ENCODE measurements at regions not wholly inside any gene's neighbourhood (a gene's known extent, or its start where the extent isn't known, plus 50 kb on each side); places are given as distances from the start of the nearest gene placed in this dataset.

- H3K27me3 Mint-ChIP-seq = peaks cover 11% of the 10 kb centered on the region
- H3K9me3 ChIP-seq (ENCODE audit: control extremely low read depth in 1 of 3, control insufficient read depth in 2 of 3, insufficient read depth in 1 of 3, low read length in 2 of 3) = no peaks in the 10 kb centered on the region
- ATAC-seq (ENCODE audit: low read depth) (no peak), DNase-seq (no peak)
- no peak overlapping the region for H2AFZ ChIP-seq (ENCODE audit: insufficient read depth, low read depth, low read length, poor library complexity, severe bottlenecking)
- H3K36me3 ChIP-seq (replicated peaks in 1 of 2; ENCODE audit: control extremely low read depth in 1 of 2, control insufficient read depth in 1 of 2, extremely low read depth in 1 of 2, insufficient read depth in 2 of 2, low read length in 1 of 2) = no peaks in the 10 kb centered on the region
- TF ChIP-seq CTCF (IDR thresholded peaks at IDR 0.05) (no peak), EZH2 (IDR thresholded peaks at IDR 0.05; ENCODE audit: borderline replicate concordance, insufficient read depth, low read depth, low read length, poor library complexity, severe bottlenecking) (no peak)
- no peaks in the 10 kb centered on the region for H3K79me2 ChIP-seq (ENCODE audit: control insufficient read depth, insufficient read depth, low read length)
- no peak overlapping the region for H3K4me3 Mint-ChIP-seq
- H3K4me1 Mint-ChIP-seq = no peaks in the 10 kb centered on the region
- ChIA-PET POLR2A (no interaction called here), CTCF (no interaction called here)
- intact Hi-C loops (cut with micrococcal nuclease) = no loop called here
- WGBS (ENCODE audit: insufficient coverage) = no CpG with 5 or more reads among the region's 1 CpG
- no peaks in the 10 kb centered on the region for H3K27me3 ChIP-seq (replicated peaks in 1 of 4; ENCODE audit: control extremely low read depth in 1 of 4, control insufficient read depth in 3 of 4, insufficient read depth in 4 of 4, low read length in 3 of 4)
- H4K20me1 ChIP-seq (ENCODE audit: control insufficient read depth, insufficient read depth, low read length, poor library complexity, severe bottlenecking) = no peaks in the 10 kb centered on the region
- H3K9ac ChIP-seq (ENCODE audit: low read length) = no peak overlapping the region
- no peaks in the 10 kb centered on the region for H3K4me1 ChIP-seq (ENCODE audit: control insufficient read depth in 2 of 2, insufficient read depth in 2 of 2, low read length in 2 of 2)
- no peak overlapping the region for H3K4me2 ChIP-seq (replicated peaks; ENCODE audit: low read depth, low read length, poor library complexity, severe bottlenecking)
- no peak overlapping the region for H3K27ac Mint-ChIP-seq
- H3K9me3 Mint-ChIP-seq (ENCODE audit: insufficient read depth) = no peaks in the 10 kb centered on the region
- no peak overlapping the region for H3K4me3 ChIP-seq (ENCODE audit: control extremely low read depth in 1 of 5, extremely low read depth in 1 of 5, insufficient read depth in 1 of 5, low read depth in 2 of 5, low read length in 4 of 5)
- H3K27ac ChIP-seq (ENCODE audit: low read length in 2 of 2) = no peak overlapping the region
Measured at GRCh38 chr2:223524066-223524465, 78.1 kb downstream of the SCG2 start.

- no peak for DNase-seq
- Histone ChIP-seq H4K20me1 (ENCODE audit: control insufficient read depth, insufficient read depth, low read length, poor library complexity, severe bottlenecking) (no peaks in the 10 kb centered on the region), H3K9ac (ENCODE audit: low read length) (no peak overlapping the region), H3K36me3 (replicated peaks in 1 of 2; ENCODE audit: control extremely low read depth in 1 of 2, control insufficient read depth in 1 of 2, extremely low read depth in 1 of 2, insufficient read depth in 2 of 2, low read length in 1 of 2) (no peaks in the 10 kb centered on the region), H3K9me3 (ENCODE audit: control extremely low read depth in 1 of 3, control insufficient read depth in 2 of 3, insufficient read depth in 1 of 3, low read length in 2 of 3) (peaks cover 0 to 4% (median 0%) of the 10 kb centered on the region in 3 donors), H2AFZ (ENCODE audit: insufficient read depth, low read depth, low read length, poor library complexity, severe bottlenecking) (no peak overlapping the region), H3K27ac (ENCODE audit: low read length in 2 of 2) (no peak overlapping the region), H3K4me2 (replicated peaks; ENCODE audit: low read depth, low read length, poor library complexity, severe bottlenecking) (no peak overlapping the region), H3K79me2 (ENCODE audit: control insufficient read depth, insufficient read depth, low read length) (no peaks in the 10 kb centered on the region), H3K4me3 (ENCODE audit: control extremely low read depth in 1 of 5, extremely low read depth in 1 of 5, insufficient read depth in 1 of 5, low read depth in 2 of 5, low read length in 4 of 5) (no peak overlapping the region), H3K4me1 (ENCODE audit: control insufficient read depth in 2 of 2, insufficient read depth in 2 of 2, low read length in 2 of 2) (no peaks in the 10 kb centered on the region), H3K27me3 (replicated peaks in 1 of 4; ENCODE audit: control extremely low read depth in 1 of 4, control insufficient read depth in 3 of 4, insufficient read depth in 4 of 4, low read length in 3 of 4) (no peaks in the 10 kb centered on the region)
- intact Hi-C loops (cut with micrococcal nuclease) = no loop called here
- ATAC-seq (ENCODE audit: low read depth) = no peak
- CTCF ChIA-PET = no interaction called here
- no peaks in the 10 kb centered on the region for H3K4me1 Mint-ChIP-seq
- H3K4me3 Mint-ChIP-seq = no peak overlapping the region
- no peaks in the 10 kb centered on the region for H3K9me3 Mint-ChIP-seq (ENCODE audit: insufficient read depth)
- POLR2A ChIA-PET = no interaction called here
- H3K27ac Mint-ChIP-seq = no peak overlapping the region
- peaks cover 13% of the 10 kb centered on the region for H3K27me3 Mint-ChIP-seq
- TF ChIP-seq EZH2 (IDR thresholded peaks at IDR 0.05; ENCODE audit: borderline replicate concordance, insufficient read depth, low read depth, low read length, poor library complexity, severe bottlenecking) (no peak), CTCF (IDR thresholded peaks at IDR 0.05) (no peak)
Measured at GRCh38 chr2:223526106-223526505, 76.1 kb downstream of the SCG2 start.

All from B cell (primary cell).